ENCODE measurements at regions not wholly inside any gene's neighbourhood (a gene's known extent, or its start where the extent isn't known, plus 50 kb on each side); places are given as distances from the start of the nearest gene placed in this dataset.

DNA sequence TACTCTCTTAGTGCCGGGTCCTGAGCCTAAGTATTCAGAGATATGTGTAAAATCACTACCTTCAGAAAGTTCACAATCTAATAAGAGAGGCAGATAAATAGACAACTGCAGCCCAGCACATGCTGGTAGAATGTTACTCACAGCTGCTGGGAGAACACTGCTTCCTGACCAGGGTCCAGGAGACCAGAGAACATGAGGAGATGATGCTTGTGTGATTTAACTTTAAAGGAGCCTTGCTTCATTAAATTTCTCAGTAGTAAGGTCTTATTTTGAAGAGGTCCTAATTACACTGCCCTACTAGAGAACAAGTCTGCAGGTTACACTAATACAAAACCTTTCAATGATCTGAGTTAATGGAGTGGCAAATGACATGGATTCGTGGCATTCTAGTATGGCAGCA is 209.9 kb upstream of the TRIB2 start:
- Histone ChIP-seq H3K4me2 (ENCODE audit: control insufficient read depth, extremely low read depth, insufficient read depth, low read depth, low read length) (no peak overlapping the region), H3K4me1 (ENCODE audit: control insufficient read depth, extremely low read depth, insufficient read depth, low read length) (peaks cover 25% of the 10 kb centered on the region), H3K9me3 (ENCODE audit: control insufficient read depth, low read depth, low read length) (no peaks in the 10 kb centered on the region), H2AFZ (ENCODE audit: control insufficient read depth, low read length) (no peak overlapping the region), H3K79me2 (ENCODE audit: control insufficient read depth, insufficient read depth, low read length) (no peaks in the 10 kb centered on the region), H3K27me3 (ENCODE audit: control insufficient read depth, extremely low read depth, insufficient read depth, low read length) (peaks cover 5% of the 10 kb centered on the region), H3K4me3 (ENCODE audit: control insufficient read depth in 2 of 3, extremely low read depth in 1 of 3, insufficient read depth in 2 of 3, low read depth in 1 of 3, low read length in 3 of 3) (no peak overlapping the region), H3K9me1 (ENCODE audit: control insufficient read depth, extremely low read depth, insufficient read depth, low read length) (no peaks in the 10 kb centered on the region), H3K36me3 (ENCODE audit: control insufficient read depth in 2 of 2, extremely low read depth in 1 of 2, insufficient read depth in 2 of 2, low read length in 2 of 2) (no peaks in the 10 kb centered on the region), H3K27ac (ENCODE audit: control insufficient read depth, insufficient read depth, low read length) (no peak overlapping the region), H3K9ac (ENCODE audit: control insufficient read depth, extremely low read depth, insufficient read depth, low read length) (no peak overlapping the region), H4K20me1 (ENCODE audit: control insufficient read depth, extremely low read depth, insufficient read depth, low read length) (no peaks in the 10 kb centered on the region)
- TF ChIP-seq EZH2 (IDR thresholded peaks at IDR 0.05; ENCODE audit: low read length) = no peak
- no peak for TF ChIP-seq CTCF (optimal IDR thresholded peaks at IDR 0.05 in 1 of 3, IDR thresholded peaks at IDR 0.05 in 1 of 3, conservative IDR thresholded peaks at IDR 0.05 in 1 of 3; ENCODE audit: extremely low read depth in 1 of 3, insufficient read depth in 2 of 3, low read length in 3 of 3)
- FAIRE-seq = no peak
- DNase-seq (ENCODE audit: low read depth, low spot score) = no peak
- dilution Hi-C loops (cut with MboI; ENCODE audit: extremely low pct_ligation_motif_present, low sequenced_read_pairs) = no loop called here

DNA sequence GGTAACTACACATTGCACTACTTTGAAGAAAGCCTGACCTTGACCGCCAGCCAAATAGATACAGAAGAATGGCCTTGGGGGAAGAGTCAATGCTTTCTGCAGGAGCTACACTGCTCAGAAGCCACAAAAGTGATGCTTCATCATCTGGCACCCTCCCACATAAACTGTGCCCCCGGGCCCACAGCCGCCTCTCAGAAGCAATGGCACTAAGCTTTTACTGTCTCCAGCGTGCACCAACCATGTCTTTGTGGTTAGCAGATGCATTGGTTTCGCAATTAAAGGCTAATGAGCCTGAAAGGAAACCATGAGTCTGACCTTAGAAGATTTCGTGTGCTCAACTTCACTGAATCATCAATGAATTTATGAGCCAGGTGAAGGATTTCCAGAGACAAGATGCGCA is 209.4 kb upstream of the TRIB2 start:
- Histone ChIP-seq H3K27ac (ENCODE audit: control insufficient read depth, insufficient read depth, low read length) (no peak overlapping the region), H3K4me3 (ENCODE audit: control insufficient read depth in 2 of 3, extremely low read depth in 1 of 3, insufficient read depth in 2 of 3, low read depth in 1 of 3, low read length in 3 of 3) (no peak overlapping the region), H3K9me1 (ENCODE audit: control insufficient read depth, extremely low read depth, insufficient read depth, low read length) (no peaks in the 10 kb centered on the region), H4K20me1 (ENCODE audit: control insufficient read depth, extremely low read depth, insufficient read depth, low read length) (no peaks in the 10 kb centered on the region), H3K9ac (ENCODE audit: control insufficient read depth, extremely low read depth, insufficient read depth, low read length) (no peak overlapping the region), H3K36me3 (ENCODE audit: control insufficient read depth in 2 of 2, extremely low read depth in 1 of 2, insufficient read depth in 2 of 2, low read length in 2 of 2) (no peaks in the 10 kb centered on the region), H3K27me3 (ENCODE audit: control insufficient read depth, extremely low read depth, insufficient read depth, low read length) (peaks cover 5% of the 10 kb centered on the region), H3K4me1 (ENCODE audit: control insufficient read depth, extremely low read depth, insufficient read depth, low read length) (peaks cover 25% of the 10 kb centered on the region), H3K79me2 (ENCODE audit: control insufficient read depth, insufficient read depth, low read length) (no peaks in the 10 kb centered on the region), H3K9me3 (ENCODE audit: control insufficient read depth, low read depth, low read length) (no peaks in the 10 kb centered on the region), H3K4me2 (ENCODE audit: control insufficient read depth, extremely low read depth, insufficient read depth, low read depth, low read length) (no peak overlapping the region), H2AFZ (ENCODE audit: control insufficient read depth, low read length) (no peak overlapping the region)
- FAIRE-seq = peak; percentile 93
- dilution Hi-C loops (cut with MboI; ENCODE audit: extremely low pct_ligation_motif_present, low sequenced_read_pairs) = no loop called here
- peak; percentile 92 for DNase-seq (ENCODE audit: low read depth, low spot score)
- TF ChIP-seq CTCF (optimal IDR thresholded peaks at IDR 0.05 in 1 of 3, IDR thresholded peaks at IDR 0.05 in 1 of 3, conservative IDR thresholded peaks at IDR 0.05 in 1 of 3; ENCODE audit: extremely low read depth in 1 of 3, insufficient read depth in 2 of 3, low read length in 3 of 3) (no peak), EZH2 (IDR thresholded peaks at IDR 0.05; ENCODE audit: low read length) (no peak)
